OCI-LY7 (cell line): ENCODE measurements at regions not wholly inside any gene's neighbourhood (a gene's known extent, or its start where the extent isn't known, plus 50 kb on each side); places are given as distances from the start of the nearest gene placed in this dataset.

ENCODE experiments used
- CTCF ChIP-seq: fragments of 200-600 bp; sonication (generic); conservative IDR thresholded peaks from 2 replicates; pipeline ENCODE4 v1.5.1; 2014; ENCODE audit warnings: mild to moderate bottlenecking, antibody characterized with exemption, low read length, moderate library complexity, mixed read lengths
- EZH2phosphoT487 ChIP-seq: fragments of 200-600 bp; sonication (generic); IDR thresholded peaks from 2 replicates; pipeline ENCODE4 v1.6.1; 2018; ENCODE audit warnings: low read depth, borderline replicate concordance, mild to moderate bottlenecking, mixed run types, antibody characterized with exemption, low read length, moderate library complexity, mixed read lengths

- no peak for TF ChIP-seq CTCF
- no peak for TF ChIP-seq EZH2phosphoT487
These were observed 394.4 kb downstream of the INSC start for GRCh38 chr11:15509082-15509481.
